HG03280 (cell line): ENCODE measurements at regions not wholly inside any gene's neighbourhood (a gene's known extent, or its start where the extent isn't known, plus 50 kb on each side); places are given as distances from the start of the nearest gene placed in this dataset.

ENCODE experiments used
- ATAC-seq: cut with Tn5 transposase; IDR thresholded peaks from one replicate; pipeline ENCODE4 v1.9.1; 2021; ENCODE audit warnings: mild to moderate bottlenecking, moderate library complexity; ENCODE audit not compliant: unreplicated experiment

DNA sequence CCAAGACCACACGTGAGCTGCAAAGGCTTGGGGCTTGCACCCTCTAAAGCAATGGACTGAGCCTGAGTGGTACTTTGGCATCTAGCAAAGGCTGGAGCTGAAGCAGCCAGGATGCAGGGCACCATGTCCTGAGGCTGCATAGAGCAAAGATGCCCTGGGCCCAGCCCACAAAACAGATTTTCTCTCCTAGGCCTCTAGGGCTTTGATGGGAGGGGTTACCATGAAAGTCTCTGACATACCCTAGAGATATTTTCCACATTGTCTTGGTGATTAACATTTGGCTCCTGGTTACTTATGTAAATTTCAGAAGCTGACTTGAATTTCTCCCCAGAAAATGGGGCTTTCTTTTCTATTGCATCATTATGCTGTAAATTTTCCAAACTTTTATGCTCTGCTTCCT lies 438.3 kb downstream of the SLC16A7 start:
- no peak for ATAC-seq

DNA sequence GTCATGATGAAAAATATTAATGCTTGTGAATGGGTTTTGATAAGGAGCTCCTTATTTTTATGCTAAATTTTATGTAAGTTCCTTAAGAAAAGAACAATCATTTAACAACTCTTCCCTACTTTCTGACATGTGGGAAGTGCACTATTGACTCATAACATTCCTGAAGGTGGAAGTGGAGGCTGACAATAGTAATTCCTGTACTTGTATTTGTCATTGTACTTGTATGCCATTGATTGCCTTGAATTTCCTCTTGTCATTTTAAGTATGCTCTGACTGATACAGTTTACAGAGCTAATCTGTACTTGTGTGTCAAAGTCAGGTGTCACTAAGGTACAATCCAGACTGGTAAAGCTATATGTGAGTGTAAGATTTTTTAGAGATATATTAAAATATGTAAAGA lies 440.0 kb downstream of the SLC16A7 start:
- no peak for ATAC-seq

DNA sequence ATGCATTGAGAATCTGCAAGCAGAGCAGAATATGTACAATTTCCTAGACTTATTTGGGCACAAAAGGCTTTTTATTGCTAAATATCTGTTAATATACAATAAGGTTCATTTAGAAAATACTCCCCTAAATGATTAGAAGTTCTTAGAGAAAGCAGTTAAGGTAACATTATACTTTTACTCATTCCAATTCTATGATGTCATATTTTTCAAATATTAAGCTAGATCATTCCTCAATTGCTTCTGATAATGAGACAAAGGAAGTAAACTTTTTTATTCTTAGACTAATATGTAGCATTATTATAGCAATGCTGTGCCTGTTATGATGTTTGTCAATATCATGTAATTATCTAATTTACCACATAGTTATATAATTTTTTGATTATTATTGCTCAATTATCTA lies 447.0 kb downstream of the SLC16A7 start:
- ATAC-seq: no peak

DNA sequence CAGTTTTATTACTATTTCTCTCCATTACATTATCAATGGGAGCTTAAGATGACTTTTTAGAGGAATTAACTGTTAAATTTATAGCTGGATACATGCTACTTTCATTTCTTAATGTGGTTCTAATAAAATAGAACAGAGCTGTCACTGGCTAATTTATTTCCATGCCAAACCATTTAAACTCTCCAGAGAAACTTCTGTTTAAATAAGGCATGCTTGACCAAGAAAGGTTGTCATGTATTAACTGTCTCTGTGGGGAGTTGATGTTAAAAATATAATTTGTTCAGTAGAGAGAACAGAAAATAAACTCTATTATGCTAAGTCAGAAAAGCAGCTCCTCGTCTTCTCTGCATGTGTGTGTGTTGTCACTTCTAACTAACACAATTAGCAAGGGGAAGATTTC lies 447.4 kb downstream of the SLC16A7 start:
- ATAC-seq: no peak

DNA sequence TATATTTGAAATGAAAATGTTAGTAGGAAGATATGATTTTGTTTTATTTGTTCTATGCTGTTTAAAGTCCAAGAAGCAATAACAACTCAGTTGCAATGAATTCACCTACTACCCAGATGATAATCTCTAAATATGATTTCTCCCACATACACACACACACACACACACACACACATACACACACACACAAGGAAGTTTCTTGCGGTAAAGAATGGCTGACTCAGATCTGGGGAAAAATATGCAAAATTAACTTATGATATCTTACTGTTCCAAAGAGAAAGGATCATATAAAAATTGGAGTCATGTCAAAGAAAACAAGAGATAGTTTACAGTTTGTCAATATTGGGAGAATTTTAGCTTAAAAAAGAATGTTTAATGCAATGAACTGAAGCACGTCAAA lies 456.7 kb downstream of the SLC16A7 start:
- no peak for ATAC-seq

DNA sequence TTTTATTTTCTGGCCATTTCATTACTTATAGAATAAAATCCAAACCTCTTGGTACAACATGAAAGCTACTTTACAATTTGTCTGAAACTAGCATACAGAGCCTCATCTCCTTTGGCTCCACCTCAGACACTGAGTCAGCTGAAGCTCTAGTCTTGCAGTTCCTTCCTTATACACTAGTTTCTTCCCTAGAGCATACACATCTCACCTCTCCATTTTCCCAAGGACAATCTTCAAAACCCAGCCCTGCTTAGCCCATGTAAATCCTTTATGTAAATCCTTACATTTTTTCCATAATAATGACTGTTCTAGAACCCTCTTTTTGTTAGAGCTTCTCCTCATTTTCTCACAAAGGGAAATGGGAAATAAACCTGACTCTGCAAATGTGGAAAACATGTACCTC lies 463.4 kb downstream of the SLC16A7 start:
- no peak for ATAC-seq

DNA sequence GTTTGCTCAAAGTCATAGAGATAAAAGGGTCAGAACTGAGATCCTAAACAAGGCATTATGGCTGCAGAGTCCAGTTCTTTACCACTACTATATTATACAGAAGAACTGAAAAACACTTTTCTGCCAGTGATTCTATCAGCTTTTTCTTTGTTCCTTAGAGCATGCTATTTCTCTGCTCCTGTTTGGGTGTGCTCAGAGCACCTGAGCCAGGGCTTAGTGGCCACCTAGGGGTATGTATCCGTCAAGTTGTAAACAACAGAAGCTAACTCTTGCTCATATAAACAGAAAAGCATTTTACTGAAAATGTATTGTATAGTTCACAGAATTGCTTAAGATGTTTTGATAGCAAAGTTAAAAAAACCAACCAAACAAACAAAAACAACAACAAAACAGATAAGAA lies 470.8 kb downstream of the SLC16A7 start:
- ATAC-seq: no peak

DNA sequence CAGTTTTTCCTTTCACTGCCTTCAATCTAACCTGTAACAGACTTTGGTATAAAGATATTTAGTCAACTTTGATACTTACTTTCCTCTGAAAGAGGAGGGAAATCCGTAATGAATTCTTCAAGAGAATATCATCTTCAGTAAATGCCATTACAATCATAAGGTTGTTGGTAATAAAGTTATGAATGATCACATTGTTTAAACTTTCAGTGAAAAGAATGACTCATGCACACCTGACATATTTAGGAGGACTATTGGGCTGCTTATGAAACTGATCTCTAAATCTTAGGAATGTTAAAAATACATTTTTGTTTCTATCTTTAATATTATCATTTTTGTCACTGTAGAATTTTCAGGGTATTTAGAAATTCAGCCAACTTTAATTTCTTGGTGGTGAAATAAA lies 474.7 kb downstream of the SLC16A7 start:
- ATAC-seq: no peak

DNA sequence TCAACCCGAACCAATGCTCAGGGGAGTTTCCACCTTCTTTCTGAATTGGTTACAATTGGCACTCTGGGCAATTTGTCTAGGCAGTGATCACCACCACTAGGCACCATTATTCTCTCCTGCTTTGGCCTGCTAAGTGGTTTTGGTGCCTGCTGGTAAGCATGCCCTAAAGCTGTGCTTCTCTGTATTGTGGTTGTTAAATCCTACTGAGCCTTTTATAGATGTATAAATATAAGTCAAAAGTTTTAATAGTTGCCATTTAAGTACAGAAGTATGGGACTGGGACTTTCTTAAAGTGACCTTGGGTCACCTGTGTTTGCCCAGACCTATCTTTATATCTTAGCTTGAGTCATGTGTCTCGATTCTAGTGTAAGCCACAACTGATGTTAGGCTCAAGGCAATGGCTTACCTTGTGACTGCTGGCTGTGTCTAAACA lies 475.9 kb downstream of the SLC16A7 start:
- no peak for ATAC-seq

DNA sequence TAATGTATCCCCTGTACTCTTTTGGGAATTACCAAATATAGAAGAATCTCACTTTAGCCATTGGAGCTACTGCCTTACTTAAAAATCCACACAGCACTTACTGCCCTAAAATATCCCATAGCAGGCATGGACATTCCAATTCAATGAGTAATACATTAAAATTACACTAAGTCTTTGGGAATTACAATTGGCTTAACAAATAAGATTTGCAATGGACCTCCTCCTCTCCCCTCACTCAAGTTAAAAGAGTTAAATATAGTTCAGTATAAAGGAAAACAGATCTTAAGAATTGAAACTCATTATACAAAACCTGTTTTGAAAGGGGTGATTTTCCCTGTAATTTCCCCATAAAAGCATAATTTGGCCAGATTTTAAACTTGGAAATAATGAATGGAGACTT lies 477.1 kb downstream of the SLC16A7 start:
- no peak for ATAC-seq

DNA sequence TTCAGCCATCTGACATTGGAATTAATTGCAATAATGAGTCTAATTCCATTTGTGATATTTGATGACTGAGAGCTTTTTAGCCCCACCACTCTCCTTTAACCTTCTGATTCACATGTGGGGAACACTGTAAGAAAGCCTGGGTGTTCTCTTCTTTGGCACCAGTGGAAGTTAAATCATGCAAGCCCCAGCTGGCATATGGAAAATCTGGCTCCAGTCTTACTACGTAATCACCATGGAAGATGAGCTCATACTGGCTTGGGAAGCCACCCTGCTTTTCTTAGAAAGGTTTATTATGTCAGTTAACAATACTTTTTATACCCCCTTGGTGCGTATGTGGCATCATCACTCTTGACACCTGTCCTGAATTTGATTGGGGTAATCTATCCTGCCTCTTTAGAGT lies 479.3 kb downstream of the SLC16A7 start:
- no peak for ATAC-seq

DNA sequence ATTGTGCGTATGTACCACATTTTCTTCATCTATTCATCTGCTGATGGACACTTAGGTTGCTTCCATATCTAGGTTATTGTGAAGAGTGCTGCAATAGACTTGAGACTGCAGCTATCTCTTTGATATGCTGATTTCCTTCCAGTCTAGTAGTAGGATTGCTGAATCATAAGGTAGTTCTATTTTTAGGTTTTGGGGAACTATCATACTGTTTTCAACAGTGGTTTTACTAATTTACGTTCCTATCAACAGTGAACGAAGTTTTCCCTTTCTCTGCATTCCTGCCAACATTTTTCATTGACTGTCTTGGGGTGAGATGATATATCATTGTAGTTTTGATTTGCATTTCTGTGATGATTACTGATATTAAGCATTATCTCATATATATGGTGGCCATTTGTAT lies 482.2 kb downstream of the SLC16A7 start:
- ATAC-seq: no peak

DNA sequence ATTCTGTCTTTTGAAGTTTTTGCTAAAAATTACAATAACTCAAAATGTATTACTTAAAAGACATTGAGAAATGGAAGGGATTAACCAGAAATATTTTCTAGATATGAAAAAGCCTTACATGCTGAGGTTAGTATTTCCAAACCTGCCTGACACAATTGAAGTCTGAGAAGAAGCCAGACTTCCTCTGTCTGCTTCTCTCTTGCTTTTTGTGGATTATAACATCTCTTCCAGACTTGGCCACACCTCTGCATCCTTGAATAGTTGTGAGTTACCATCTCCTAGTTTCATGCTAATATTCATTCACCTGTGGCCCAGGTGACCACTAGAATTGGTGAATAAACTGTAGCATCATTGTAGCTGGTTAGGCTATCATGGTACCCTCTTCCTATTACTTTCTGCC lies 497.6 kb downstream of the SLC16A7 start:
- no peak for ATAC-seq

DNA sequence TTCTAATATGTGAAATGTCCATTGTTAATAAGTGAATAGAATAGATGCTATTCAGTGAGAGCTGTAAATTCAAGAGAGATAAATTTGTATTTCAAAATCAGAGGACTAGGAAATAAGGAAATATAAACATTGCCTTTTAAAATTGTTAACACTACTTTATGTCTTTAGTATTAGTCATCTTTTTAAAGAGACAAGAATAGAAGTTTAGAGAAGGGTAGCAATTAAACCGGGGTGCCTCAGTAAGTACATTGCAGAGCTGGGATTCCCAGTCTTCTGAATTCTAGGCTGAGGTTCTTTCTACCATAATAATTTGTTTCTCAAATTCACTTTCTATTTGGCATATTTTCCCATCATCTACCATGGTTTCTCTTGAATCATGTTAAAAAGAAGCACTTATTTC lies 498.6 kb downstream of the SLC16A7 start:
- ATAC-seq: no peak

DNA sequence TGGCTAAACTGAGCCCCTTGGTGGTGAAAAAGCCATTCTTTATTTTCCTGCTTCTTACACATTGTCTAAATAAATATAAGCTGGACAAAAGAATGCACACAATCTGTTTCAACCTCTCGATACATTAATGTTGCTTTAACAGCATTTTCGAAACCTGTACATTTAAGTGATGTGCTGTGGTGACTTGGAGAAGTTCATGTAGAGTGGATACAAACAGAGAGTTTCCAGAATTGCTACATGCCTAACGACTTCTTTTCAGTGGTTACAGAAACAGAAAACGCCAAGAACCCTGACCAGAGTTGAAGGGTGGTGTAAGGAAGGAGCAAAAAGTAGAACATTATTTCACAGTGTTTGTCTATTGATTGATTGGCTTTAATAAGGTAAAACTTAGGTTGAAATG lies 500.9 kb downstream of the SLC16A7 start:
- no peak for ATAC-seq

DNA sequence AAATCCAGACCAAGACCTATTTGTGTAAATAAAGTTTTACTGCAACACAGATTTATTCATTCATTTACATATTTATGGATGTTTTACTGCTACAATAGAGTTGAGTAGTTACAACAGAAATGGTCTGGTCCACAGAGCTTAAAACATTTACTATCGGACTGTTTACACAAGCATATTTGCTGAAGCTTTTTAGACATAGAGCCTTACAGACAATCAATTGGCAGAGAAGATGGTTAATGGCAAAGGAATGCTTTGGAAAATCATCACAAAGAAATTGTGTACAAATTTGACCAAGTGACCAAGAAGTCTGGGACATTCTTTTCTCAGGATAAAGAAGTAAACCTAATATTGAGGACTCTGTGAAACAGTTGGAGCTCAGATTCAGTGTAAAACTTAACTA lies 504.3 kb downstream of the SLC16A7 start:
- ATAC-seq: no peak

DNA sequence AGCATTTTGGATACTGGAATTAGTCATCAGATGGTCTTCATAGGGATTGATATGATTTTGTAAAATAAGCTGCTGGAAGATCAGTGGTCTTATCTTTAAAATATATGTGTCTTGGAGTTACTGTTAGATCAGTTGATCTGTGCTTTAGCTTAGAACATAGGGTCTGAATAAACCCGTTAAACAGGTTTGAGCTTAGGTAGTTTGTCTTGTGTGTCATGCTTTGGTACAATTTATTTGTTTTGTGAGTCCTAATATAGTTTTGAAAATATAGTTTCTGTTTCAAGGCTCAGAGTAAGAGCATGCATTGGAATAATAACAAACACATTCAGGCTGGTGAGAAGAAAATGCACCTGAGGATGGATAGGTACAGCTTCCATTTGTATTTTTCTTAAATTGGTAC lies 505.0 kb downstream of the SLC16A7 start:
- ATAC-seq: no peak

DNA sequence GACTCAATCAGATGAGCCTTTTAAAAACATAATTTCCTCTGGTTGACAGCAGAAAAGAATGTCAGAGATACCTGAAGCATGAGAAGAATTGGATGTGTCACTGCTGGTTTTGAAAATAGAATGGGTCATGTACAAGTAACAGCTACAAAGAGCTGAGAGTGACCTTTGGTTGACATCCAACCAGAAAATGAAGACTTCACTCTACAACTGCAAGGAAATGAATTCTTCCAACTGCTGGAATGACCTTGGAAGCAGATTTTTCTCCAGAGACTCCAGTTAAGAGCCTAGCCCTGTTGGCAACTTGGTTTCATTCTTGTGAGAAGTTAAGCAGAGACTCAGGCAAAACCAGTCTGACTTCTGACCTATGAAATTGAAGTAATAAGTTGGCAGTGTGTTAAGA lies 505.9 kb downstream of the SLC16A7 start:
- ATAC-seq: no peak

DNA sequence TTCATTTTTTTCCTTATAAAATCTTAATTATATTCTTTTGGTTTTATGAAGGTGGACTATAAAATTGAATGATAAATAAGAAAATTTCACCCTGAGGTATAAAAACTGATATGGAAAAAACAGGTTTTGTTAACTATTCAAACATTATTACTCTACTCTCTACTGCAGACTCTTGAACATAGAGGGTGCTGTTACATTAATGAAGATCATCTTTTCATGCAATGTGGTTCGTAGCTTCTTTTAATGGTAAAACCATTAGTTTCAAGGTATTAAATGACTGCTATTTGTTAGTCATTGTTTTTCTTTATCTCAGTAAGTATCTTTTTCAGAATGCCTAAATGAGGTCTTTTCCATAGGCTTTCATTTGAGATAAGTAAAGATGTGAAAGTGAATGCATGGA lies 510.4 kb downstream of the SLC16A7 start:
- ATAC-seq: no peak

DNA sequence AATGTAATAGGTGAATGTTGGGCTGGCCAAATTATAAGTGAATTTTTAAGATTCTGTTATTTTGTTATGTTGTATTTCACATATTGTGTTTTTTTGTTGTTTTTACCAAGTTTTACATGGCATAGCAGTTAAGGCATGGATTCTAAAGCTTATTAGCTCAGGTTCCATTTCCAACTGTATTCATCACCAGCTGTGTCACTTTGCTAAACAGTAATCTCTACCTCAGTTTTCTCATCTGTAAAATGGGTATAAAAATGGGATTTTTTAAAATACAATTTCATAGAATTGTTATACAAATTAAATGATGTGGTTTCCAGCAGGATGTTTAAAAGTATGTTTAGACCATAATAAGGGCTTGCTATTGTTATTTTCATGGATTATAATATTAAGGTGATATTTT lies 512.2 kb downstream of the SLC16A7 start:
- no peak for ATAC-seq

DNA sequence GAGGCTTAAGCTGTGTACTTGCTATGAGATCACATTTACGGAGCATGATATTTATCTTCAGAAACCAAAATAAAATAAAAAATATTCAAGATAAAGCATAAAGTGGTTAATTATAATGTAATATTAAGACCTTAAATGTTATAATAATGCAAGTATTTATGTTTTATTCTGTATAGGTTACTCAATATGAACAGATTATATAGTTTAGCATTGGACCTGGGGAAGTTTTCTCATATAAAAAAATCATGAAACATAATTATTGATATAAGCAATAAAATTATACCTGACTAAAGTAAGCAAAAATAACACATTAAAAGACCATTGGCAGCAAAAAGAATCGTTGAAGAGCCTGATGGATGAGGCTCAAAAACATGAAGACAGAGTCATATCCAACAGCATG lies 516.2 kb downstream of the SLC16A7 start:
- ATAC-seq: no peak

DNA sequence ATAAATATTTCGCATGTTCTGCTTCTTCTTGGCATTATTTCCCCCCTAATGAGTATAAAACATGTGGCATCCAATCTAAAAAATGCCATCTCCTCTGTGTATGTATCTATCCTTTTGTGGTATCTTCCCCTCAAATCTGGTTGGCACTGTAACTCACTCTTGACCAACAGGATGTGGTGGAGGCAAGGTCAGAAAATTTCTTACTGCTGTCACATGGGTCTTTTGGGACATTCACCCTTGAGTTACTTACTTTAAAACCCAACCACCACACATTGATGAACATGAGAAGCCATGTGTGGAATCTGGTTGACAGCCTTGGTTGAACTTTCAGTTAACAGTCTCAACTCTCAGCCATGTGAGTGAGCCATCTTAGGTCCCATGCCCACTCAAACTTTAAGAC lies 516.9 kb downstream of the SLC16A7 start:
- ATAC-seq: no peak

DNA sequence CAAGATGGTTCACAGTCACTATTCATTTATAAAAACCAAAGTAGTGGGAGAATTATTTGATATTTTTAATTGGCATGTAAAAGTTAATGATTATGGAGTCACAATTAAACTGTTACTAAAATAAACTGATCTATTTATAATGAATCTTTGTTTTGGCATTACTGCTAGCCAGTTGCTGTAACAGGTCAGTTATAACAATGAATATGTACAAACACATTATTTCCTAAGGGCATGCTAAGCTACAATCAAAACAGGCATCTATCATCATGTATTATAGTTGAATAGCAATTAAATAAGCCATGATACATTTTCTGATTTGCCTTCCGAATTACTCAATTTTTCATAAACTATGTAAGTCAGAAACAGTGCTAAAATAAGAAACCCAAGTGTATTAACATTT lies 518.3 kb downstream of the SLC16A7 start:
- no peak for ATAC-seq

DNA sequence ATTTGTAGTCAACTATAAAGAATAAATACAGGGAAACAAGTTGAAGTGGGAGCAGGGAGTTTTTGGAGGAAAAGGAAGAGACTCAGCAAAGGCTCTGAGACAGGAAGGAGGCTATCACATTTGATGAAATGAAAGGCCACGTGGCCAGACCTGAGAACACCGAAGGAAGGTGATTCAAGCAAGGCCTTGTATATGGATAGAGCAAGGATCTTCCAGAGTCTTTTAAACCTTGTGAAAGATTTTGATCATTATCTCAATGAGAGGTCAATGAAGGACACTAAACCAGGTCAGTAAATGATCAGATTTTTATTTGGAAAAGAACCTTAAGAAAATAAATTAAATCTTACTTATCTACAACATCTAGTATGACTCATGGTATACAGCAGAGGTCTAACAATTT lies 523.5 kb downstream of the SLC16A7 start:
- no peak for ATAC-seq
